ENCODE measurements at regions not wholly inside any gene's neighbourhood (a gene's known extent, or its start where the extent isn't known, plus 50 kb on each side); places are given as distances from the start of the nearest gene placed in this dataset.

- TF ChIP-seq CTCF (IDR thresholded peaks at IDR 0.05): no peak
- TF ChIP-seq POLR2A (IDR thresholded peaks at IDR 0.05): no peak
These were observed 76.2 kb downstream of the CRYGS start for GRCh38 chr3:186467969-186468368.
